AG09309 (cell line): ENCODE measurements at regions not wholly inside any gene's neighbourhood (a gene's known extent, or its start where the extent isn't known, plus 50 kb on each side); places are given as distances from the start of the nearest gene placed in this dataset.

Source experiments
- DNase-seq: peaks from one replicate; pipeline ENCODE4 v3.0.0-alpha.2; 2010; ENCODE audit warnings: low read depth
- H3K4me3 ChIP-seq: 2 replicates; pipeline ENCODE4 v1.5.1; 2011; ENCODE audit warnings: mild to moderate bottlenecking, low read depth, low read length, moderate library complexity; ENCODE audit not compliant: control insufficient read depth
- TF ChIP-seq, protein P1 (sequence below): IDR thresholded peaks from 2 replicates; pipeline ENCODE4 v1.5.1; 2011; ENCODE audit warnings: mild to moderate bottlenecking, low read depth, low read length, inconsistent platforms; ENCODE audit not compliant: insufficient read depth, control insufficient read depth; ENCODE audit errors: missing control alignments

DNA sequence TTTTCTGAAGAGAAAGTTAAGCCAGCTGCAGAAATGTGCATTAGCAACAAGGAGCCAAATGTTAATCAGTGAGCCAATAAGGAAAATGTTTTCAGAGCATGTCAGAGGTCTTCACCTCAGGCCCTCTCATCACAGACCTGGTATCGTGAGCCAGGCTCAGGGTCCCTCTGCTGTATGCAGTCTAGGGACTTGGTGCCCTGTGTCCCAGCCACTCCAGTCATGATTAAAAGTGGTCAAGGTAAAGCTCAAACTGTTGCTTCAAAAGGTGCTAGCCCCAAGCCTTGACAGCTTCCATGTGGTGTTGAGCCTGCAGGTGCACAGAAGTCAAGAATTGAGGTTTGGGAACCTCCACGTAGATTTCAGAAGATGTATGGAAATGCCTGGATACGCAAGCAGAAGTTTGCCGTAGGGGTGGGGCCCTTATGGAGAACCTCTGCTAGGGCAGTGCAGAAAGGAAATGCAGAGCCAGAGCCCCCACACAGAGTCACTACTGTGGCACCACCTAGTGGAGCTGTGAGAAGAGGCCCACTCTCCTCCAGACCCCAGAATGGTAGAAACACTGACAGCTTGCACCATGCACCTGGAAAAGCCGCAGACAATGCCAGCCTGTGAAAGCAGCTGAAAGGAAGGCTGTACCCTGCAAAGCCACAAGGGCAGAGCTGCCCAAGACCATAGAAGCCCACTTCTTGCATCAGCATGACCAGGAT, 1128.7 kb downstream of the AMY1C start:
- DNase-seq, result no peak
- TF ChIP-seq, protein P1, sequence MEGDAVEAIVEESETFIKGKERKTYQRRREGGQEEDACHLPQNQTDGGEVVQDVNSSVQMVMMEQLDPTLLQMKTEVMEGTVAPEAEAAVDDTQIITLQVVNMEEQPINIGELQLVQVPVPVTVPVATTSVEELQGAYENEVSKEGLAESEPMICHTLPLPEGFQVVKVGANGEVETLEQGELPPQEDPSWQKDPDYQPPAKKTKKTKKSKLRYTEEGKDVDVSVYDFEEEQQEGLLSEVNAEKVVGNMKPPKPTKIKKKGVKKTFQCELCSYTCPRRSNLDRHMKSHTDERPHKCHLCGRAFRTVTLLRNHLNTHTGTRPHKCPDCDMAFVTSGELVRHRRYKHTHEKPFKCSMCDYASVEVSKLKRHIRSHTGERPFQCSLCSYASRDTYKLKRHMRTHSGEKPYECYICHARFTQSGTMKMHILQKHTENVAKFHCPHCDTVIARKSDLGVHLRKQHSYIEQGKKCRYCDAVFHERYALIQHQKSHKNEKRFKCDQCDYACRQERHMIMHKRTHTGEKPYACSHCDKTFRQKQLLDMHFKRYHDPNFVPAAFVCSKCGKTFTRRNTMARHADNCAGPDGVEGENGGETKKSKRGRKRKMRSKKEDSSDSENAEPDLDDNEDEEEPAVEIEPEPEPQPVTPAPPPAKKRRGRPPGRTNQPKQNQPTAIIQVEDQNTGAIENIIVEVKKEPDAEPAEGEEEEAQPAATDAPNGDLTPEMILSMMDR, result no peak
- H3K4me3 ChIP-seq, result no peak overlapping the region

GRCh38 chr1:104884939-104885338, 1135.2 kb downstream of the AMY1C start:
- no peak for DNase-seq
- TF ChIP-seq, protein P1, result no peak
- H3K4me3 ChIP-seq, result no peak overlapping the region

- TF ChIP-seq, protein P1, result no peak
- DNase-seq, result no peak
- H3K4me3 ChIP-seq, result no peak overlapping the region
Observed at GRCh38 chr1:104905322-104905721, 1155.6 kb downstream of the AMY1C start.

GRCh38 chr1:104906141-104906540, 1156.4 kb downstream of the AMY1C start:
- no peak for DNase-seq
- TF ChIP-seq, protein P1, result no peak
- no peak overlapping the region for H3K4me3 ChIP-seq

- DNase-seq, result no peak
- TF ChIP-seq, protein P1, result no peak
- H3K4me3 ChIP-seq, result no peak overlapping the region
Observed at GRCh38 chr1:104919188-104919587, 1169.5 kb downstream of the AMY1C start.

DNA sequence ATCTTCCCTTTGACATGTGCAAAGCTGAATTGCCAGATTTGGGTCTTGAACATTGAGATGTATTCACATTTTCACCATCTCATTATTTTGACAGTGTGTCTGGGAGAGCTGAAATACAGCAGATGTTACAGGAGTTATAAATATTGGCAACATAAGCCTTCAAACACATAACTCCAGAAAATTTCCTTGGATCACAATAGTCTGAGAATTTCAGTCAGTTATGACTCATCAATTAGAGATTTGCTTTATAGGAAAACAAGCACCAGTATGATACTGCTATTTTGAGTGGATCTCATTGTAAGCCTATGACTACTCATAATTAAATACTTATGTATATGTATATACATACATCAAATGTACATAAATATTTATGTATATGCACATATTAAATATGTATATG, 1171.8 kb downstream of the AMY1C start:
- H3K4me3 ChIP-seq, result no peak overlapping the region
- TF ChIP-seq, protein P1, result no peak
- no peak for DNase-seq

DNA sequence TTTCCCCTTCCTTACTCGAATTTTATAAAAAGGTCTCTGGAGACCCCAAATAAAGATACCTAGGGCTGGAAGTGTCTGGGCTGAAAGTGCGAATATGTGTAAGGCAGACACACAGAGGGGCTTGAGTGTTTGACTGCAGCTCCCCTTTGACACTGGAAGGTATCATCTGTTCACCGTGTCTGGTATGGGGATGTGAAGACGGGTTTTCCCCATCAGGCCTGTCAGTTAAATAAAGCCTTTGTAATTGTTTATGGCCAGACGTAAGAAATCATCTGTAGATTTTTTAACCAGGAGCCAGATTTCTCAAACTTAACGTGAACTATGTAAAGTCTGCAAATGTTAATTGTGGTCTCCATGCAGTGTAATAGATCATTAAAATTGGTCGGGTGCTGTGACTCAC, 1173.4 kb downstream of the AMY1C start:
- TF ChIP-seq, protein P1, result no peak
- DNase-seq, result no peak
- no peak overlapping the region for H3K4me3 ChIP-seq
